Activated B cell treated with CpG ODN at 0.5 μM for 24 hours (primary cell): ENCODE measurements at regions not wholly inside any gene's neighbourhood (a gene's known extent, or its start where the extent isn't known, plus 50 kb on each side); places are given as distances from the start of the nearest gene placed in this dataset.

ENCODE experiments used
- ATAC-seq: fragments of 200-7000 bp; cut with Tn5 transposase; one replicate; pipeline ENCODE4 v1.10.0; 2021; ENCODE audit warnings: low read depth, mild to moderate bottlenecking, moderate library complexity
- CTCF ChIA-PET: fragments of 350-600 bp; sonication (Branson Sonifier 250); formaldehyde crosslinking; loops from one replicate; lab custom pipeline; 2021; ENCODE audit warnings: antibody characterized with exemption; lab: Charles Lee
- POLR2A ChIA-PET: fragments of 350-600 bp; sonication (Branson Sonifier 250); formaldehyde crosslinking; loops from one replicate; lab custom pipeline; 2021; ENCODE audit warnings: antibody characterized with exemption; lab: Charles Lee
- DNase-seq: peaks from one replicate; pipeline ENCODE4 v3.0.0; 2022
- H3K27ac Mint-ChIP-seq: one replicate; pipeline ENCODE4 v1.8.0; 2020; ENCODE audit warnings: mixed read lengths
- H3K27me3 Mint-ChIP-seq: one replicate; pipeline ENCODE4 v1.8.0; 2021; ENCODE audit warnings: mixed read lengths
- H3K36me3 Mint-ChIP-seq: one replicate; pipeline ENCODE4 v1.8.0; 2021; ENCODE audit warnings: low read depth, mixed read lengths
- H3K4me1 Mint-ChIP-seq: one replicate; pipeline ENCODE4 v1.8.0; 2021; ENCODE audit warnings: mixed read lengths
- H3K4me3 Mint-ChIP-seq: one replicate; pipeline ENCODE4 v1.8.0; 2020; ENCODE audit warnings: mild to moderate bottlenecking, mixed read lengths
- H3K9me3 Mint-ChIP-seq: one replicate; pipeline ENCODE4 v1.8.0; 2020; ENCODE audit warnings: mixed read lengths
- intact Hi-C: fragments of 100-400 bp; cut with micrococcal nuclease; formaldehyde crosslinking; loops from one replicate; pipeline ENCODE4 v1.15.1; 2024
- TF ChIP-seq, protein P1 (sequence below): fragments of 200-600 bp; IDR thresholded peaks from one replicate; pipeline ENCODE4 v1.8.0; 2022; ENCODE audit warnings: antibody characterized with exemption, mild to moderate bottlenecking

DNA sequence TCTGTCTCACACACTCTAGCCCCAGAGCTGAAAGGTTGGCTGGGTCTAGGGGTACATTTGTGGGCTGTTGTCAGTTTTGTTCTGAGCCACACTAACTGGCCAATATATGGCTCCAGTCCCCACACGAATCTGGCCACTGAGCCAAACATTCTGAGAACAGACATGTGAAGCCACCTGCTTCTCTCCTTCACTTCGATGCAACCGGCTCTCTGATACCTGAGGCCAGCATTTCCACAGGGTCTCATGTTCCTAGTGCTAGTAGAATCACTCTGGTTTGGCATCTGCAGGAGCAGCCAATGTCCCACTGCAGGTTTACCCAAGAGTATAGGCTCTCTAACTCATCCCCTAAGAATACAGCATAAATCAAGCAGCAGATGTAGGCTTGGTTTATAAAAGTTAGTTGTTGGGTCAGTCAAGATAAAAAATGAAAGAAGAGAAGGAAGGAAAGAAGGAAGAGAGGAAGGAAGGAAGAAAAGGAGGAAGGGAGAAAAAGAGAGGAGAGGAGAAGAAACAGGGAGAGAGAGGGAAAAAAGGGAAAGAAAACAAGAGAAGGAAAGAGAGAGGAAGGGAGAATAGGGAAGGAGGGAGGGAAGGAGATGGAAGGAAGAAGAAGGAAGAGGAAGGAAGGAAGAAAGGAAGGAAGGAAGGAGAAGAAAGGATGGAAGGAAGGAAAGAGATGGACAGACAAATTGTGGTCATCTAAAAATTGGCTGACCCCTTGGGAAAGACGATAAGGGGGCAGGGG, 75.1 kb downstream of the STRA8 start:
- intact Hi-C loops: no loop called here
- Mint-ChIP-seq H3K27ac (no peak overlapping the region), H3K9me3 (peaks cover 3% of the 10 kb centered on the region), H3K36me3 (no peaks in the 10 kb centered on the region), H3K27me3 (peaks cover 9% of the 10 kb centered on the region), H3K4me3 (no peak overlapping the region), H3K4me1 (no peaks in the 10 kb centered on the region)
- ChIA-PET CTCF (no interaction called here), POLR2A (interaction anchor here (0.5 to 0.7 kb wide), 2 partner anchors 7 to 11 kb away, joined by 3 to 5 read pairs; no protein-coding TSS in a partner anchor)
- TF ChIP-seq, protein P1, sequence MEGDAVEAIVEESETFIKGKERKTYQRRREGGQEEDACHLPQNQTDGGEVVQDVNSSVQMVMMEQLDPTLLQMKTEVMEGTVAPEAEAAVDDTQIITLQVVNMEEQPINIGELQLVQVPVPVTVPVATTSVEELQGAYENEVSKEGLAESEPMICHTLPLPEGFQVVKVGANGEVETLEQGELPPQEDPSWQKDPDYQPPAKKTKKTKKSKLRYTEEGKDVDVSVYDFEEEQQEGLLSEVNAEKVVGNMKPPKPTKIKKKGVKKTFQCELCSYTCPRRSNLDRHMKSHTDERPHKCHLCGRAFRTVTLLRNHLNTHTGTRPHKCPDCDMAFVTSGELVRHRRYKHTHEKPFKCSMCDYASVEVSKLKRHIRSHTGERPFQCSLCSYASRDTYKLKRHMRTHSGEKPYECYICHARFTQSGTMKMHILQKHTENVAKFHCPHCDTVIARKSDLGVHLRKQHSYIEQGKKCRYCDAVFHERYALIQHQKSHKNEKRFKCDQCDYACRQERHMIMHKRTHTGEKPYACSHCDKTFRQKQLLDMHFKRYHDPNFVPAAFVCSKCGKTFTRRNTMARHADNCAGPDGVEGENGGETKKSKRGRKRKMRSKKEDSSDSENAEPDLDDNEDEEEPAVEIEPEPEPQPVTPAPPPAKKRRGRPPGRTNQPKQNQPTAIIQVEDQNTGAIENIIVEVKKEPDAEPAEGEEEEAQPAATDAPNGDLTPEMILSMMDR: no peak
- no peak for DNase-seq
- no peak for ATAC-seq
